ENCODE measurements at regions not wholly inside any gene's neighbourhood (a gene's known extent, or its start where the extent isn't known, plus 50 kb on each side); places are given as distances from the start of the nearest gene placed in this dataset.

GRCh38 chr2:104047516-104047915, 806.4 kb upstream of the POU3F3 start:
- Histone ChIP-seq H3K9me2 (ENCODE audit: insufficient read depth) (no peaks in the 10 kb centered on the region), H2AFZ (ENCODE audit: low read depth, low read length, poor library complexity, severe bottlenecking) (no peak overlapping the region), H3K36me3 (ENCODE audit: control insufficient read depth in 1 of 2, insufficient read depth in 2 of 2, low read length in 2 of 2) (no peaks in the 10 kb centered on the region), H3K9me3 (ENCODE audit: control insufficient read depth in 1 of 2, insufficient read depth in 1 of 2, low read depth in 1 of 2, low read length in 2 of 2) (peaks cover 7 to 22% of the 10 kb centered on the region in 2 experiments; a peak in 2 of 4 replicates), H4K20me1 (ENCODE audit: insufficient read depth) (no peaks in the 10 kb centered on the region), H3K9ac (ENCODE audit: low read length) (no peak overlapping the region), H3K27me3 (ENCODE audit: insufficient read depth, low read length) (no peaks in the 10 kb centered on the region), H3K4me2 (ENCODE audit: low read length) (no peak overlapping the region), H3K4me3 (replicated peaks in 1 of 2; ENCODE audit: low read depth in 1 of 2, low read length in 2 of 2) (no peak overlapping the region), H3K4me1 (ENCODE audit: control insufficient read depth in 1 of 2, insufficient read depth in 2 of 2, low read length in 2 of 2) (no peaks in the 10 kb centered on the region), H3K27ac (ENCODE audit: low read depth, low read length) (no peak overlapping the region), H3K79me2 (ENCODE audit: insufficient read depth, low read length) (no peaks in the 10 kb centered on the region)
- intact Hi-C loops (cut with micrococcal nuclease) = no loop called here
- TF ChIP-seq EZH2 (IDR thresholded peaks at IDR 0.05) (no peak), POLR2A (IDR thresholded peaks at IDR 0.05; ENCODE audit: borderline replicate concordance, extremely low read depth, insufficient read depth, insufficient read length) (no peak), ELF1 (IDR thresholded peaks at IDR 0.05; ENCODE audit: borderline replicate concordance, low read depth) (no peak), SIN3A (IDR thresholded peaks at IDR 0.05; ENCODE audit: low read depth) (no peak), ATF3 (IDR thresholded peaks at IDR 0.05) (no peak), JUND (IDR thresholded peaks at IDR 0.05) (no peak), SP1 (IDR thresholded peaks at IDR 0.05; ENCODE audit: low read depth) (no peak), EGR1 (IDR thresholded peaks at IDR 0.05; ENCODE audit: low read depth) (no peak), POLR2AphosphoS5 (IDR thresholded peaks at IDR 0.05; ENCODE audit: low read depth, low read length) (no peak), ZFX (IDR thresholded peaks at IDR 0.05) (no peak), REST (IDR thresholded peaks at IDR 0.05; ENCODE audit: low read depth) (no peak), EZH2phosphoT487 (IDR thresholded peaks at IDR 0.05; ENCODE audit: borderline replicate concordance) (no peak), RAD21 (IDR thresholded peaks at IDR 0.05; ENCODE audit: low read depth) (no peak)
- no peak for DNase-seq (ENCODE audit: low read depth, low spot score)
- POLR2A ChIA-PET = no interaction called here
- CTCF ChIA-PET = no interaction called here
- ATAC-seq = no peak
- no TSS peak for BruUV-seq (replicated peaks)
- RAD21 ChIA-PET (ENCODE audit: low non-redundant PET in 1 of 2, low total read pairs in 2 of 2, uncharacterized antibody in 2 of 2, unreplicated experiment in 2 of 2) = no interaction called here
